OCI-LY1 (cell line): ENCODE measurements at regions not wholly inside any gene's neighbourhood (a gene's known extent, or its start where the extent isn't known, plus 50 kb on each side); places are given as distances from the start of the nearest gene placed in this dataset.
"Not testable (repeated sequence)": the region's sequence is repeated elsewhere in the genome, so short reads cannot be mapped to it uniquely, and the experiment has no call there.

ENCODE experiments used
- H2AFZ ChIP-seq: fragments of 200-600 bp; sonication (generic), shearing (Covaris generic); 2 replicates; pipeline ENCODE4 v1.6.0; 2014; ENCODE audit warnings: antibody characterized with exemption, mild to moderate bottlenecking, low read length
- H3F3A ChIP-seq: fragments of 200-600 bp; sonication (generic), shearing (Covaris generic); 2 replicates; pipeline ENCODE4 v1.6.0; 2014; ENCODE audit warnings: mild to moderate bottlenecking, antibody characterized with exemption, low read length, moderate library complexity; ENCODE audit not compliant: insufficient read depth
- H3K27ac ChIP-seq: fragments of 200-600 bp; sonication (generic); 2 replicates; pipeline ENCODE4 v1.5.1; 2014; ENCODE audit warnings: low read length, mixed run types, mild to moderate bottlenecking, low read depth; ENCODE audit not compliant: poor library complexity, severe bottlenecking
- H3K27me3 ChIP-seq: fragments of 200-600 bp; sonication (generic); 2 replicates; pipeline ENCODE4 v1.6.0; 2014; ENCODE audit warnings: antibody characterized with exemption, mild to moderate bottlenecking, low read length, moderate library complexity; ENCODE audit not compliant: insufficient read depth
- H3K36me3 ChIP-seq: fragments of 200-600 bp; sonication (generic); 2 replicates; pipeline ENCODE4 v1.6.1; 2014; ENCODE audit warnings: mild to moderate bottlenecking, antibody characterized with exemption, low read length, moderate library complexity, mixed read lengths; ENCODE audit not compliant: insufficient read depth
- H3K4me1 ChIP-seq: fragments of 200-600 bp; sonication (generic); 2 replicates; pipeline ENCODE4 v1.5.1; 2014; ENCODE audit warnings: mild to moderate bottlenecking, low read length, moderate library complexity; ENCODE audit not compliant: insufficient read depth, severe bottlenecking
- H3K4me2 ChIP-seq: fragments of 200-600 bp; sonication (generic), shearing (Covaris generic); 2 replicates; pipeline ENCODE4 v1.6.1; 2014; ENCODE audit warnings: low read length
- H3K4me3 ChIP-seq: fragments of 200-600 bp; sonication (generic); 2 replicates; pipeline ENCODE4 v1.5.1; 2014; ENCODE audit warnings: low read length, low read depth, mild to moderate bottlenecking, mixed read lengths; ENCODE audit not compliant: poor library complexity, severe bottlenecking
- H3K79me2 ChIP-seq: fragments of 200-600 bp; shearing (Covaris generic); 2 replicates; pipeline ENCODE4 v1.6.1; 2016; ENCODE audit warnings: mixed run types, low read length, mixed read lengths; ENCODE audit not compliant: insufficient read depth
- H3K9ac ChIP-seq: fragments of 200-600 bp; sonication (generic), shearing (Covaris generic); 2 replicates; pipeline ENCODE4 v1.6.1; 2014; ENCODE audit warnings: mild to moderate bottlenecking, low read length, mixed read lengths
- H3K9me2 ChIP-seq: fragments of 200-600 bp; sonication (generic), shearing (Covaris generic); 2 replicates; pipeline ENCODE4 v1.6.1; 2014; ENCODE audit warnings: low read depth, mild to moderate bottlenecking, low read length, mixed read lengths
- H3K9me3 ChIP-seq: fragments of 200-600 bp; shearing (Covaris generic); 2 replicates; pipeline ENCODE4 v1.6.1; 2014; ENCODE audit warnings: low read length, mixed read lengths
- H4K20me1 ChIP-seq: fragments of 200-600 bp; sonication (generic), shearing (Covaris generic); 2 replicates; pipeline ENCODE4 v1.6.0; 2016; ENCODE audit warnings: mild to moderate bottlenecking, low read length; ENCODE audit not compliant: insufficient read depth
- EZH2 ChIP-seq: fragments of 200-600 bp; sonication (generic), shearing (Covaris generic); IDR thresholded peaks from 2 replicates; pipeline ENCODE4 v1.8.0; 2017; ENCODE audit warnings: borderline replicate concordance, mixed run types, mild to moderate bottlenecking, antibody characterized with exemption, low read length, moderate library complexity, mixed read lengths
- TF ChIP-seq, protein P1 (sequence below): fragments of 200-600 bp; sonication (generic), shearing (Covaris generic); IDR thresholded peaks from 2 replicates; pipeline ENCODE4 v1.5.1; 2017; ENCODE audit warnings: mild to moderate bottlenecking, antibody characterized with exemption, low read length, moderate library complexity, mixed read lengths

DNA sequence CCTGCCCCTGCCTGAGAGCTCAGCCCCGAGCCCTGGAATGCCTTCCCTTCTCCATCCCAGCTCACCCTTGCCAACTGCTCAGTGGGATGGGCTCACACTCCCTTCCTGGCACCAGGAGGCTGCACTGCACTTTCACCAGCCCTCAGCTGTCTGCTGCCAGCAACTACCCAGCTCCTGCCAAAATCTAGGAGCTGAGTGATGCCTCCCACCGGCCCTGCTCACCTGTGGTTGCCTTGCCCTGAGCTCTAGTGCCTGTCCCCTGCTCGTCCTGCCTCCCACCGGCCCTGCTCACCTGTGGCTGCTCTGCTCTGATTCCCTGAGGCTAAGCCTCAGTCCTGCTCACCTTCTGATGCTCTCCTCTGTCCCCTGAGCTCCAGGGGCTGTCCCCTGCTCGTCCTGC is 119.8 kb downstream of the TMEM121 start:
- Histone ChIP-seq H4K20me1 (no peaks in the 10 kb centered on the region), H3K9me3 (no peaks in the 10 kb centered on the region), H3K4me2 (no peak overlapping the region)

DNA sequence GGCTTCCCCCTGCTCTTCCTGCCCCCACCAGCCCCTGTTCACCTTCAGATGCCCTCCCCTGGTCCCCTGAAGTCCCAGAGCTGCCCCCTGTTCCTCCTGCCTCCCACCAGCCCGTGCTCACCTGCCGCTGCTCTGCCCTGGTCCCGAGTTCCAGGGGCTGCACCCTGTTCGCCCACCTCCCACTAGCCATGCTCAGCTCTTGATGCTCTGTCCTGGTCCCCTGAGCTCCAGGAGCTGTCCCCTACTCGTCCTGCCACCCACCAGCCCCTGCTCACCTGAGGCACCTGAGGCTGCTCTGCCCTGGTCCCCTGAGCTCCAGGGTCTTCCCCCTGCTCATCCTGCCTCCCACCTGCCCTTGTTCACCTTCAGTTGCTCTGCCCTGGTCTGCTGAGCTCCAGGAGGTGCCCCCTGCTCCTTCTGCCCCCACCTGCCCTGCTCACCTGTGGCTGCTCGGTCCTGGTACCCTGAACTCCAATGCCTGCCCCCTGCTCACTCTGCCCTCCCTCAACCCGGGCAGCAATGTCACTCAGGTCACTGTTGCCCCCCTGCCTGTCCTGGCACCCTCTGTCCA is 120.4 kb downstream of the TMEM121 start:
- H3K9me3 ChIP-seq, H3K27ac ChIP-seq, H3K36me3 ChIP-seq, H3K79me2 ChIP-seq, H3K4me3 ChIP-seq, H4K20me1 ChIP-seq, H3K4me1 ChIP-seq, H2AFZ ChIP-seq, H3K4me2 ChIP-seq, H3F3A ChIP-seq, H3K27me3 ChIP-seq, H3K9ac ChIP-seq, H3K9me2 ChIP-seq: not testable (repeated sequence)

More for the DNA sequence above, 119.8 kb downstream of the TMEM121 start:
- Histone ChIP-seq H3F3A (no peaks in the 10 kb centered on the region), H3K79me2 (no peaks in the 10 kb centered on the region), H3K9me2 (no peaks in the 10 kb centered on the region), H3K27me3 (no peaks in the 10 kb centered on the region), H3K36me3 (no peaks in the 10 kb centered on the region), H3K27ac (no peak overlapping the region), H3K9ac (no peak overlapping the region), H3K4me3 (no peak overlapping the region), H2AFZ (no peak overlapping the region), H3K4me1 (peaks cover 4% of the 10 kb centered on the region)
- TF ChIP-seq EZH2, result no peak
- TF ChIP-seq, protein P1, sequence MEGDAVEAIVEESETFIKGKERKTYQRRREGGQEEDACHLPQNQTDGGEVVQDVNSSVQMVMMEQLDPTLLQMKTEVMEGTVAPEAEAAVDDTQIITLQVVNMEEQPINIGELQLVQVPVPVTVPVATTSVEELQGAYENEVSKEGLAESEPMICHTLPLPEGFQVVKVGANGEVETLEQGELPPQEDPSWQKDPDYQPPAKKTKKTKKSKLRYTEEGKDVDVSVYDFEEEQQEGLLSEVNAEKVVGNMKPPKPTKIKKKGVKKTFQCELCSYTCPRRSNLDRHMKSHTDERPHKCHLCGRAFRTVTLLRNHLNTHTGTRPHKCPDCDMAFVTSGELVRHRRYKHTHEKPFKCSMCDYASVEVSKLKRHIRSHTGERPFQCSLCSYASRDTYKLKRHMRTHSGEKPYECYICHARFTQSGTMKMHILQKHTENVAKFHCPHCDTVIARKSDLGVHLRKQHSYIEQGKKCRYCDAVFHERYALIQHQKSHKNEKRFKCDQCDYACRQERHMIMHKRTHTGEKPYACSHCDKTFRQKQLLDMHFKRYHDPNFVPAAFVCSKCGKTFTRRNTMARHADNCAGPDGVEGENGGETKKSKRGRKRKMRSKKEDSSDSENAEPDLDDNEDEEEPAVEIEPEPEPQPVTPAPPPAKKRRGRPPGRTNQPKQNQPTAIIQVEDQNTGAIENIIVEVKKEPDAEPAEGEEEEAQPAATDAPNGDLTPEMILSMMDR, result no peak

DNA sequence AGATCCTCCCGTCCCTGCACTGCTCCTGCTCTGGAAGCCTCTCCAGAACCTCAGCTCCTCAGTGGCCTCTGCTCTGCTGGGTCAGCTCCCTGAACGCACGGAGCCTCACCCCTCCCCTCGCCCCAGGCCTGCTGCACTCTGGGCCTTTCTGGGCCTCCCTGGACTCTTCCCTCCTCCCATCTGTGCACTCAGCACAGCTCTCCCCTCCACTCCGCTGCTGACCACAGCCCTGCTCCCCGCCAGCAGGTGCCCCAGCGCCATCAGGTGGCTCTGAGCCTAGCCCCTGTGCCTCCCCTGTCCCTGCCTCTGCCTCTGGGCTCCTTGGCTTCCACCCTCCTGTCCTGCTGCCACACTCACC is 121.0 kb downstream of the TMEM121 start:
- not testable (repeated sequence) for H3K9me2 ChIP-seq, H3K4me3 ChIP-seq, H3K27me3 ChIP-seq, H3K27ac ChIP-seq, H4K20me1 ChIP-seq, H3K79me2 ChIP-seq, H3K9me3 ChIP-seq, H3K4me2 ChIP-seq, H3K36me3 ChIP-seq, H3F3A ChIP-seq, H3K4me1 ChIP-seq, H3K9ac ChIP-seq, H2AFZ ChIP-seq

DNA sequence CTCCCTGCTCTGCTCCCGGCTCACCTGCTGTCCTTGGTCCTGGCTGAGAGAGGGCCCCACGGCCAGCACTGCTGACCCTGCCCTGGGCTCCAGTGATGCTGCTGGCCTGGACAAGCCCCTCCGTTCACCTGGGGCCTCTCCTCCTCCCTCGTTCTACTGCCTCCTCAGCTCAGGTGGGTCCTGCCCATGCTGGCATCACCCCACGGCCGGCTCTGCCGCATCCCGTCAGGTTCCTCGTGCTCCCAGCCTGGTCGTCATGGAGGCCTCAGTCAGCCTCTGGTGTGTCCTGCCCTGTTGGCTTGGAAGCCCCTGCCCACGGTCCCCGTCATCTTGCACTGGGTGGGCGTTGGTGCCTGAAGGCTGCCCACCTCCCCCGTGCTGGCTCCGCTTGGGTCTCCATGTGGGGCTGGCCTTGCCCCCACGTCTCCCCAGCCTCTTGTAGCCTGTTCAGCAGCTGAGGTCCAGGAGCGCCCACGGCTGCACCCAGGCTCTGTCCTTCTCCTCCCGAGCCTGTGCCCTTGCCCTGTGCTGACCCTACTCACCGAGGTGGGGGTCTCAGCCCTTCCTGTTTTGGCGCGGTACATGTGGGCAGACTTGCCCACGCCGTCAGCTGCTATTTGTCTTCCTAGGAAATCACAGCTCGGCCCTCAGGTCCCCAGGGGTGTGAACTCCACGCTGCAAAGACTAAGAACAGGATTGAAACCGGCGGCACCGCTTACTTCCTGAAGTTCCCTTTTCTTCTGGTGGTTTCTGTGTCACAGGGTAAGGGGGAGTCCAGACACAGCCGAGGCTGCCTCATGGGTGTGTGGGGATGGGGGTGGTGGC is 121.6 kb downstream of the TMEM121 start:
- H3F3A ChIP-seq, result no peaks in the 10 kb centered on the region
- no peak overlapping the region for H2AFZ ChIP-seq
- H3K36me3 ChIP-seq, result no peaks in the 10 kb centered on the region
- no peaks in the 10 kb centered on the region for H3K27me3 ChIP-seq
- peaks cover 4% of the 10 kb centered on the region for H3K4me1 ChIP-seq
- no peaks in the 10 kb centered on the region for H3K9me2 ChIP-seq
- H3K9me3 ChIP-seq, result no peaks in the 10 kb centered on the region
- no peaks in the 10 kb centered on the region for H4K20me1 ChIP-seq
- no peak overlapping the region for H3K27ac ChIP-seq
- no peak for TF ChIP-seq EZH2
- TF ChIP-seq, protein P1, result no peak
- no peak overlapping the region for H3K4me3 ChIP-seq
- no peaks in the 10 kb centered on the region for H3K79me2 ChIP-seq
- no peak overlapping the region for H3K9ac ChIP-seq
- H3K4me2 ChIP-seq, result no peak overlapping the region

DNA sequence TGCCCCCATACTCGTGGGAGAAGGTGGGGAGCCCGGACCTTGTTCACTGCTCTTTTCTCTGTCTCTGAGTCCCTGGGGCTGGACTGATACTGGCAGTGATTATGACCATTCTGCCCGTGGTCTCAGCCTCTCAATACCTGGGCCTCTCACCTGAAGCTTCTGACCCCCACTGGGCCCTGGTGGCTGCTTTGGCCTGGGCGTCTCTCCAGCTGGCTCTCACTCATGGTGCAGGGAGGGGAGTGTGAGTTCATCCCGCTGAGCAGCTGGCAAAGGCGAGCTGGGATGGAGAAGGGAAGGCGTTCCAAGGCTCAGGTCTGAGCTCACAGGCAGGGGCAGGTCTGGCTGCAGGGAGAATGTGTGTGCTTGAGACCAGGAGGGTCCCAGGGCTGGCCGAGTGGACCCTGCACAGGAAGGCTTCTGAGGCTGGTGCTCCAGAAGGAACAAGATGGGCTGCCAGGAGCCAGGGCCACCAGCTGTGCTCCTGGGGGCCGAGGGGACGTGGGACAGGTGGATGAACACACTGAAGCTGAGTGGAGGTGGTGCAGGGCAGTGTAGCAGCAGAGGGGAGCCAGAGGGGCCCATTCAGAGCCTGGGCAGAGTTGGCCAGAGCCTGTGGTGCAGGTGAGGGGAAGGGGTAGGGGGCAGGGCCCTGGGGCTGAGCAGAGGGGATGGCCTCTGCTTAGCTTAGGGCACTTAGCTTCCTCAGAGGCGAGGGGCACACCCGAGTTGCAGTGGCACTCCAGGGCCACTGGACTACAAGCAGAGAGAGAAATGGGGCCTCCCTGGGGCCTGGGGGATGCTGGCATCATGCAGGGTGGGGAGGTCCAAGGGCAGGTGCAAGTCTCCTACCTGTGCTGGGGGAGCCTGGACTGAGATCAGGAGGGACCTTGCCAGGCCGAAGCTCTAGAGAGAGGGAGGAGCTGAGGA is 122.5 kb downstream of the TMEM121 start:
- not testable (repeated sequence) for H3K9me2 ChIP-seq, H3K4me3 ChIP-seq, H3K79me2 ChIP-seq, H3K4me1 ChIP-seq, H3K27ac ChIP-seq, H3K4me2 ChIP-seq, H3K27me3 ChIP-seq, H3K36me3 ChIP-seq, H3F3A ChIP-seq, H2AFZ ChIP-seq, H3K9me3 ChIP-seq, H4K20me1 ChIP-seq, H3K9ac ChIP-seq
